Left lung (tissue), 4 donors: ENCODE measurements at regions not wholly inside any gene's neighbourhood (a gene's known extent, or its start where the extent isn't known, plus 50 kb on each side); places are given as distances from the start of the nearest gene placed in this dataset.

Source experiments
- ATAC-seq: fragments of 200-7000 bp; cut with Tn5 transposase; one replicate; pipeline ENCODE4 v1.9.1; 2020; ENCODE audit warnings: moderate library complexity
- DNase-seq, 4 donors: peaks; one replicate each; pipeline ENCODE4 v3.0.0-alpha.2; 2013 to 2020
- H3K27ac ChIP-seq, 2 donors: fragments of 200-600 bp; sonication (generic) in 1 of 2; one replicate each; pipeline versions ENCODE4 v1.5.0 to v1.8.0; 2020 to 2021
- H3K27me3 ChIP-seq, 2 donors: fragments of 200-600 bp; sonication (generic) in 1 of 2; one replicate each; pipeline versions ENCODE4 v1.5.0 to v1.8.0; 2020 to 2021
- H3K36me3 ChIP-seq, 2 donors: fragments of 200-600 bp; sonication (generic) in 1 of 2; one replicate each; pipeline versions ENCODE4 v1.5.0 to v1.8.0; 2020 to 2021
- H3K4me1 ChIP-seq, 2 donors: fragments of 200-600 bp; one replicate each; pipeline ENCODE4 v1.8.0; 2021
- H3K4me3 ChIP-seq, 2 donors: fragments of 200-600 bp; sonication (generic) in 1 of 2; one replicate each; pipeline versions ENCODE4 v1.5.0 to v1.8.0; 2020 to 2021; ENCODE audit warnings: mild to moderate bottlenecking in 1 of 2
- H3K9me3 ChIP-seq, 2 donors: fragments of 200-600 bp; sonication (generic) in 1 of 2; one replicate each; pipeline versions ENCODE4 v1.5.0 to v1.8.0; 2020 to 2021
- CTCF ChIP-seq, 2 donors: fragments of 200-600 bp; sonication (generic) in 1 of 2; IDR thresholded peaks; one replicate each; pipeline versions ENCODE4 v1.5.0 to v1.8.0; 2021; ENCODE audit warnings: antibody characterized with exemption in 2 of 2
- intact Hi-C, 2 donors: fragments of 100-400 bp; cut with DNase I; formaldehyde crosslinking; loops; one replicate each; pipeline versions ENCODE4 v1.11.2 to v1.14.2; 2022
- donor health status: DM: no; HTN: yes; CAD: no.
- donor health status: DM: no; HTN: no; CAD: no.

GRCh38 chr5:57780306-57780960, 297.8 kb upstream of the ACTBL2 start:
- Histone ChIP-seq H3K4me1 (peaks cover 5 to 20% of the 10 kb centered on the region in 2 donors), H3K36me3 (no peaks in the 10 kb centered on the region), H3K4me3 (no peak overlapping the region), H3K27me3 (no peaks in the 10 kb centered on the region), H3K9me3 (no peaks in the 10 kb centered on the region), H3K27ac (no peak overlapping the region)
- intact Hi-C loops = loop anchor here in 1 of 2 donors (5.0 kb wide), 1 partner anchor 682 kb away; the partner anchor contains the start of gene PLK2
- ATAC-seq (no peak), DNase-seq (peak in 2 of 4 donors; percentile 31 to 62)
- no peak for TF ChIP-seq CTCF (IDR thresholded peaks at IDR 0.05)

GRCh38 chr5:57779383-57780223, 297.0 kb upstream of the ACTBL2 start:
- H3K27ac ChIP-seq = no peak overlapping the region
- peak; percentile 25 to 58 for TF ChIP-seq CTCF (IDR thresholded peaks at IDR 0.05)
- intact Hi-C loops = loop anchor here in 1 of 2 donors (5.0 kb wide), 1 partner anchor 683 kb away; the partner anchor contains the start of gene PLK2
- H3K9me3 ChIP-seq = no peaks in the 10 kb centered on the region
- H3K4me3 ChIP-seq = no peak overlapping the region
- H3K36me3 ChIP-seq = no peaks in the 10 kb centered on the region
- peak; percentile 90 for ATAC-seq
- DNase-seq = peak in 2 of 4 donors; percentile 49 to 67
- H3K27me3 ChIP-seq = no peaks in the 10 kb centered on the region
- peaks cover 5 to 20% of the 10 kb centered on the region in 2 donors for H3K4me1 ChIP-seq

GRCh38 chr5:57778501-57779091, 296.0 kb upstream of the ACTBL2 start:
- no peaks in the 10 kb centered on the region for H3K27me3 ChIP-seq
- intact Hi-C loops = no loop called here
- H3K36me3 ChIP-seq = no peaks in the 10 kb centered on the region
- no peak overlapping the region for H3K4me3 ChIP-seq
- ATAC-seq = peak; percentile 56
- peaks cover 5 to 20% of the 10 kb centered on the region in 2 donors for H3K4me1 ChIP-seq
- no peaks in the 10 kb centered on the region for H3K9me3 ChIP-seq
- no peak for TF ChIP-seq CTCF (IDR thresholded peaks at IDR 0.05)
- no peak overlapping the region for H3K27ac ChIP-seq
- peak in 2 of 4 donors; percentile 36 to 43 for DNase-seq

GRCh38 chr5:57777174-57777581, 294.6 kb upstream of the ACTBL2 start:
- no peak for ATAC-seq

More at GRCh38 chr5:57777174-57777581, 294.6 kb upstream of the ACTBL2 start:
- DNase-seq = no peak
- Histone ChIP-seq H3K4me1 (peaks cover 0 to 17% of the 10 kb centered on the region in 2 donors), H3K9me3 (no peaks in the 10 kb centered on the region), H3K27me3 (no peaks in the 10 kb centered on the region), H3K36me3 (no peaks in the 10 kb centered on the region), H3K4me3 (no peak overlapping the region), H3K27ac (no peak overlapping the region)
- TF ChIP-seq CTCF (IDR thresholded peaks at IDR 0.05) = no peak
- intact Hi-C loops = no loop called here
